Lower lobe of right lung (tissue), 2 donors: ENCODE measurements at regions not wholly inside any gene's neighbourhood (a gene's known extent, or its start where the extent isn't known, plus 50 kb on each side); places are given as distances from the start of the nearest gene placed in this dataset.

ENCODE experiments used
- ATAC-seq, 2 donors: fragments of 200-7000 bp; cut with Tn5 transposase; one replicate each; pipeline ENCODE4 v1.9.1; 2020 to 2022; ENCODE audit warnings: mild to moderate bottlenecking in 2 of 2, moderate library complexity in 2 of 2
- DNase-seq: peaks from one replicate; pipeline ENCODE4 v3.0.0-alpha.2; 2020
- H3K27ac ChIP-seq: fragments of 200-600 bp; one replicate; pipeline ENCODE4 v1.8.0; 2022
- H3K27me3 ChIP-seq: fragments of 200-600 bp; one replicate; pipeline ENCODE4 v1.8.0; 2022; ENCODE audit warnings: low read depth
- H3K36me3 ChIP-seq: fragments of 200-600 bp; one replicate; pipeline ENCODE4 v1.8.0; 2022; ENCODE audit warnings: mild to moderate bottlenecking
- H3K4me1 ChIP-seq: fragments of 200-600 bp; one replicate; pipeline ENCODE4 v1.8.0; 2022
- H3K4me3 ChIP-seq: fragments of 200-600 bp; one replicate; pipeline ENCODE4 v1.8.0; 2022; ENCODE audit warnings: mild to moderate bottlenecking
- H3K9me3 ChIP-seq: fragments of 200-600 bp; one replicate; pipeline ENCODE4 v1.8.0; 2022
- intact Hi-C: fragments of 100-400 bp; cut with DNase I; formaldehyde crosslinking; loops from one replicate; pipeline ENCODE4 v1.11.0; 2022
- TF ChIP-seq, protein P1 (sequence below): fragments of 200-600 bp; IDR thresholded peaks from one replicate; pipeline ENCODE4 v1.8.0; 2022; ENCODE audit warnings: antibody characterized with exemption, mild to moderate bottlenecking
- donor health status: DM: no; HTN: yes; CAD: no; lungs with severe emphysema.

DNA sequence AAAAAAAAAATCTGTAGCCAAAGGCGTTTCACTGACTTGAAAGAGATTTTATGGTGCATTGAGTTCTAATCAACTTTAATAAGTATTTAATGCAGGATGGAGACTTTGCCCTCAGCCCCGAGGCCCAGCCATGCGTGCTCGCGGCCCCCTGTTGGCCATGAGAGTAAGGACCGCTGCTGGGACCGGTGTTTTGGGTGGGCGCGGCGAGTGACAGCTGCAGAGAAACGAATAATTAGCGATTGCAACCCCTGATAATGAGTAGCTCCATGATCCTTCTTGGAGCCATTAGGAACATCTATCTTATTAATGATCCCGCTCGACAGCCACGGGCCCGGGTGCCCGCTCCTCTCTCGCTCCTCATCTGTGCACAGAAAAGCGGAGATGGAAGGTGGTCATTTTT, 347.4 kb downstream of the RPS24 start:
- no peak overlapping the region for H3K4me3 ChIP-seq
- ATAC-seq (no peak), DNase-seq (no peak)
- H3K4me1 ChIP-seq = no peaks in the 10 kb centered on the region
- H3K27me3 ChIP-seq = no peaks in the 10 kb centered on the region
- intact Hi-C loops = no loop called here
- no peaks in the 10 kb centered on the region for H3K36me3 ChIP-seq
- no peak overlapping the region for H3K27ac ChIP-seq
- TF ChIP-seq, protein P1, sequence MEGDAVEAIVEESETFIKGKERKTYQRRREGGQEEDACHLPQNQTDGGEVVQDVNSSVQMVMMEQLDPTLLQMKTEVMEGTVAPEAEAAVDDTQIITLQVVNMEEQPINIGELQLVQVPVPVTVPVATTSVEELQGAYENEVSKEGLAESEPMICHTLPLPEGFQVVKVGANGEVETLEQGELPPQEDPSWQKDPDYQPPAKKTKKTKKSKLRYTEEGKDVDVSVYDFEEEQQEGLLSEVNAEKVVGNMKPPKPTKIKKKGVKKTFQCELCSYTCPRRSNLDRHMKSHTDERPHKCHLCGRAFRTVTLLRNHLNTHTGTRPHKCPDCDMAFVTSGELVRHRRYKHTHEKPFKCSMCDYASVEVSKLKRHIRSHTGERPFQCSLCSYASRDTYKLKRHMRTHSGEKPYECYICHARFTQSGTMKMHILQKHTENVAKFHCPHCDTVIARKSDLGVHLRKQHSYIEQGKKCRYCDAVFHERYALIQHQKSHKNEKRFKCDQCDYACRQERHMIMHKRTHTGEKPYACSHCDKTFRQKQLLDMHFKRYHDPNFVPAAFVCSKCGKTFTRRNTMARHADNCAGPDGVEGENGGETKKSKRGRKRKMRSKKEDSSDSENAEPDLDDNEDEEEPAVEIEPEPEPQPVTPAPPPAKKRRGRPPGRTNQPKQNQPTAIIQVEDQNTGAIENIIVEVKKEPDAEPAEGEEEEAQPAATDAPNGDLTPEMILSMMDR = no peak
- H3K9me3 ChIP-seq = no peaks in the 10 kb centered on the region

DNA sequence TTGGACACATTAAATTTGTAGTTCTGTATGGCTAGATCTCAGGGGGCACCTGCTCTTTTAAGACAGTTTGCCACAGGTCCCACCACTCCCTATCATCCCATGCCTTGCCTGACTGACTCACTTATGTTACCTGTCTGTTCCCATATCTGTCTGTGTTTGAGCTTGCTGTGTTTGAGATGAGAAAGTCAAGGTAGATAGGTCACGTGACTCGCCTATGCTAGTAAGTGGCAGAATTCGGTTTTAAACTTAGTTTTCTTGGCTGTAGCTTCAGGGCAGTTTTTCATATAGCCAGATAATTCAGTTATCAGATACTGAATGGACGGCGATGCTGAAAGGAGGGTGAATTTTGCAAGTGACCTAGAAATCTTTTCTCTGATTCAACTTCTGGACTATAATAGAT, 348.4 kb downstream of the RPS24 start:
- intact Hi-C loops = no loop called here
- no peaks in the 10 kb centered on the region for H3K36me3 ChIP-seq
- ATAC-seq (no peak), DNase-seq (no peak)
- no peak overlapping the region for H3K27ac ChIP-seq
- H3K9me3 ChIP-seq = no peaks in the 10 kb centered on the region
- H3K4me3 ChIP-seq = no peak overlapping the region
- no peaks in the 10 kb centered on the region for H3K4me1 ChIP-seq
- H3K27me3 ChIP-seq = no peaks in the 10 kb centered on the region
- TF ChIP-seq, protein P1 = no peak

DNA sequence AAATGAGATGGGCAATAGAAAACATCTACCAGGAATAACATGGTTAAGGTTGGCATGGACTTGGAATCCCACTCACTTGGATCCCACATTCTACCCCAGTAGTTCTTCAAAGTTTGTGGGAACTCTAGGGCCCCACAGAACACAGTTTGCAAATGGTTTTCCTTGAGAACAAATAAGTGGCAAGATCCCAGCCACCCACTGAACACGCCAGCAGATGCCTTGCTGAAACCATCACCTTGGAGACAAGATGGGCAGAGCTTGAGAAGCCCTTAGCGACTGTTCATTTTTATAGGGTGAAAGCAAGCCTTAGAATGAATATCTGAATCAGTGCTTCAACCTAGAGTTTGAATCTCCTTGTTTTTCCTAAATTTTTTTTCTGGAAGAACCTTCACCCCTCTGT, 349.1 kb downstream of the RPS24 start:
- H3K27me3 ChIP-seq = no peaks in the 10 kb centered on the region
- DNase-seq (no peak), ATAC-seq (no peak)
- H3K4me1 ChIP-seq = no peaks in the 10 kb centered on the region
- no peaks in the 10 kb centered on the region for H3K36me3 ChIP-seq
- intact Hi-C loops = no loop called here
- H3K27ac ChIP-seq = no peak overlapping the region
- TF ChIP-seq, protein P1 = no peak
- H3K9me3 ChIP-seq = no peaks in the 10 kb centered on the region
- no peak overlapping the region for H3K4me3 ChIP-seq

DNA sequence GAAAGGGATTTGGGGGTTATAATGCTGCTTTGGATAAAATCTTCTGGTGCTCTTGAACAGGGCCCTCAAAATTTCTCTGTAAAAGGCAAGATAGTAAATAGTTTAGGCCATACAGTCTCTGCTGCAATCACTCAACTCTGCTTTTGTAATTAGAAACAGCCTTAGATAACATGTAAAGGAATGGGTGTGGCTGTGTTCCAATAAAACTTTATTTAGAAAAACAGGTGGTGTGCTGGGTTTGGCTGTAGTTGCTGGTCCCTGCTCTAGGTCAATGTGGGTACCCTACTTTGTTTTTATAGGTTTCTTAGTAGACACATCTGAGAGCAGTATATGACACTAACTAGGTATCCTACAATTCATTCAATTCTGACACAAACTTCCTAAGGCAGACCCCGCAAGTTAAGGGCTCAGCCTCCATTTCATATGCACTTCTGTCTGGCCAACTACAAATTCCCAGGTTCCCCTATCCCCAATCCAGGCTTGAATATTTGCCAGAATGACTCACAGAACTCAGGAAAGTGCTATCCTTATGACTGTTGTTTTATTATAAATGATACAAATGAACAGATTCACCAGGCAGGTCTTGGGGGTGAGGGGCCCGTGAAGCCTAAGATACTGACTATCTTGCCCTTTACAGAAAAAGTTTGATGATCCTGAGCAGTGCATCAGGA, 349.9 kb downstream of the RPS24 start:
- Histone ChIP-seq H3K27me3 (no peaks in the 10 kb centered on the region), H3K9me3 (no peaks in the 10 kb centered on the region), H3K36me3 (no peaks in the 10 kb centered on the region), H3K4me1 (no peaks in the 10 kb centered on the region), H3K4me3 (no peak overlapping the region), H3K27ac (no peak overlapping the region)
- TF ChIP-seq, protein P1 = no peak
- intact Hi-C loops = no loop called here
- ATAC-seq (no peak), DNase-seq (no peak)

DNA sequence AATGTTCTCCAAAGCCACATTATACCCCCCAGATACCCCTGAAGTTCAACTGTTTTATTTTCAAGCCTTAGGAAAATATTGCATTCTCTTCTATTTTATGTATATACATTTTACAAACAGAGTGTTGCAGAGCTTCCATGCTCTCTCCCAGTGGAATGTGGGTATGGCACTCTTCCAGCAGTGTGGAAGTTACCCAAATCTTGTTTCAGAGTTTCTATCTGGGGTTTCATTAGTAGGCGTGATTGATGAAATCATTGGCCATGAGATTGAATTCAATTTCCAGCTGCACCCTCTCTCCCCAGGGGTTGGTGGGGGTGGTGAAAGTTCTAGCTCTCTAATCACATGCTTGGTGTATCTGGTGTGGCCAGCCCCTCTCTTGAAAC, 350.4 kb downstream of the RPS24 start:
- no peaks in the 10 kb centered on the region for H3K36me3 ChIP-seq
- H3K27me3 ChIP-seq = no peaks in the 10 kb centered on the region
- no peaks in the 10 kb centered on the region for H3K4me1 ChIP-seq
- intact Hi-C loops = no loop called here
- ATAC-seq (no peak), DNase-seq (no peak)
- no peaks in the 10 kb centered on the region for H3K9me3 ChIP-seq
- no peak overlapping the region for H3K27ac ChIP-seq
- no peak overlapping the region for H3K4me3 ChIP-seq
- TF ChIP-seq, protein P1 = no peak
